ENCODE measurements at regions not wholly inside any gene's neighbourhood (a gene's known extent, or its start where the extent isn't known, plus 50 kb on each side); places are given as distances from the start of the nearest gene placed in this dataset.

GRCh38 chr11:115999437-115999836, 495.2 kb upstream of the CADM1 start:
- TF ChIP-seq CTCF (IDR thresholded peaks at IDR 0.05): no peak
- no peak for TF ChIP-seq POLR2A (IDR thresholded peaks at IDR 0.05)
